ENCODE measurements at regions not wholly inside any gene's neighbourhood (a gene's known extent, or its start where the extent isn't known, plus 50 kb on each side); places are given as distances from the start of the nearest gene placed in this dataset.
"Not testable (repeated sequence)": the region's sequence is repeated elsewhere in the genome, so short reads cannot be mapped to it uniquely, and the experiment has no call there.

- no peaks in the 10 kb centered on the region for H3K9me3 ChIP-seq (ENCODE audit: control insufficient read depth, insufficient read depth, low read depth, low read length)
Observed at GRCh38 chr4:43619219-43619618, 726.7 kb downstream of the GRXCR1 start.

DNA sequence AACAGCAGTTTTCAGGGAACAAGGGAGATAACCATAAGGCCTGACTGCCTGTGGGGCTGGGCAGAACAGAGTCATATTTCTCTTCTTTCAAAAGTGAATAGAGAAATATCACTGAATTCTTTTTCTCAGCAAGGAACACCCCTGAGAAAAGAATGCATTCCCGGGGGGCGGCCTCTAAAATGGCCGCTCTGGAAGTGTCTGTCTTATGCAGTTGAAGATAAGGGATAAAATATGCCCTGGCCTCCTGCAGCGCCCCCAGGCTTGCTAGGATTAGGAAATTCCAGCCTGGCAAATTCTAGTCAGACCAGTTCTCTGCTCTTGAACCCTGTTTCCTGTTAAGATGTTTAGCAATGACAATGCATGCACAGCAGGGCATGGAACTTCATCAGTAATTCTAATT is 745.4 kb downstream of the GRXCR1 start:
- H3K4me3 ChIP-seq (ENCODE audit: low read depth, low read length); POLR2A ChIA-PET; CTCF ChIA-PET; H3K27ac ChIP-seq (ENCODE audit: extremely low read depth, low read depth, low read length); H3K9me3 ChIP-seq (ENCODE audit: control insufficient read depth, insufficient read depth, low read depth, low read length); H3K4me1 ChIP-seq (ENCODE audit: control insufficient read depth, insufficient read depth, low read length); H3K36me3 ChIP-seq (ENCODE audit: control insufficient read depth in 2 of 2, insufficient read depth in 1 of 2, low read length in 2 of 2): not testable (repeated sequence)
- peak; percentile 33 for TF ChIP-seq SETDB1 (IDR thresholded peaks at IDR 0.05; ENCODE audit: insufficient read length, low read length)

More at GRCh38 chr4:43619219-43619618, 726.7 kb downstream of the GRXCR1 start:
- H3K27ac ChIP-seq (ENCODE audit: extremely low read depth, low read depth, low read length), result no peak overlapping the region
- POLR2A ChIA-PET, result no interaction called here
- CTCF ChIA-PET, result no interaction called here
- no peak for TF ChIP-seq ZNF785 (tag by site-specific recombination; IDR thresholded peaks at IDR 0.05)
- no peak for TF ChIP-seq ZNF555 (tag by site-specific recombination; conservative IDR thresholded peaks at IDR 0.05)
- no peaks in the 10 kb centered on the region for H3K4me1 ChIP-seq (ENCODE audit: control insufficient read depth, insufficient read depth, low read length)
- no peak overlapping the region for H3K4me3 ChIP-seq (ENCODE audit: low read depth, low read length)
- H3K36me3 ChIP-seq (ENCODE audit: control insufficient read depth in 2 of 2, insufficient read depth in 1 of 2, low read length in 2 of 2), result no peaks in the 10 kb centered on the region

GRCh38 chr4:43651991-43652390 is 759.5 kb downstream of the GRXCR1 start:
- Histone ChIP-seq H3K4me3 (ENCODE audit: low read depth, low read length) (no peak overlapping the region), H3K4me1 (ENCODE audit: control insufficient read depth, insufficient read depth, low read length) (no peaks in the 10 kb centered on the region), H3K36me3 (ENCODE audit: control insufficient read depth in 2 of 2, insufficient read depth in 1 of 2, low read length in 2 of 2) (no peaks in the 10 kb centered on the region), H3K27ac (ENCODE audit: extremely low read depth, low read depth, low read length) (no peak overlapping the region), H3K9me3 (ENCODE audit: control insufficient read depth, insufficient read depth, low read depth, low read length) (no peaks in the 10 kb centered on the region)
- ChIA-PET CTCF (no interaction called here), POLR2A (no interaction called here)
- no peak for TF ChIP-seq GLI4 (tag by site-specific recombination; IDR thresholded peaks at IDR 0.05)
- TF ChIP-seq ZNF266 (tag by site-specific recombination; IDR thresholded peaks at IDR 0.05; ENCODE audit: low read depth), result no peak
- no peak for TF ChIP-seq TRIM28 (IDR thresholded peaks at IDR 0.05; ENCODE audit: borderline replicate concordance, low read length)
- no peak for TF ChIP-seq IKZF3 (tag by site-specific recombination; IDR thresholded peaks at IDR 0.05)
- no peak for TF ChIP-seq ZNF777 (tag by site-specific recombination; IDR thresholded peaks at IDR 0.05; ENCODE audit: borderline replicate concordance)
- no peak for TF ChIP-seq ZNF391 (tag by site-specific recombination; IDR thresholded peaks at IDR 0.05; ENCODE audit: borderline replicate concordance, low read depth)
- TF ChIP-seq ZNF571 (tag by site-specific recombination; IDR thresholded peaks at IDR 0.05), result no peak
- no peak for TF ChIP-seq ZNF19 (tag by site-specific recombination; IDR thresholded peaks at IDR 0.05; ENCODE audit: low read depth)
- no peak for TF ChIP-seq ZNF248 (tag by site-specific recombination; IDR thresholded peaks at IDR 0.05)
- TF ChIP-seq, protein P1, sequence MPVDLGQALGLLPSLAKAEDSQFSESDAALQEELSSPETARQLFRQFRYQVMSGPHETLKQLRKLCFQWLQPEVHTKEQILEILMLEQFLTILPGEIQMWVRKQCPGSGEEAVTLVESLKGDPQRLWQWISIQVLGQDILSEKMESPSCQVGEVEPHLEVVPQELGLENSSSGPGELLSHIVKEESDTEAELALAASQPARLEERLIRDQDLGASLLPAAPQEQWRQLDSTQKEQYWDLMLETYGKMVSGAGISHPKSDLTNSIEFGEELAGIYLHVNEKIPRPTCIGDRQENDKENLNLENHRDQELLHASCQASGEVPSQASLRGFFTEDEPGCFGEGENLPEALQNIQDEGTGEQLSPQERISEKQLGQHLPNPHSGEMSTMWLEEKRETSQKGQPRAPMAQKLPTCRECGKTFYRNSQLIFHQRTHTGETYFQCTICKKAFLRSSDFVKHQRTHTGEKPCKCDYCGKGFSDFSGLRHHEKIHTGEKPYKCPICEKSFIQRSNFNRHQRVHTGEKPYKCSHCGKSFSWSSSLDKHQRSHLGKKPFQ (tag by site-specific recombination; IDR thresholded peaks at IDR 0.05), result no peak
- TF ChIP-seq ZNF610 (tag by site-specific recombination; IDR thresholded peaks at IDR 0.05; ENCODE audit: borderline replicate concordance), result no peak
- no peak for TF ChIP-seq ZNF211 (tag by site-specific recombination; IDR thresholded peaks at IDR 0.05; ENCODE audit: low read depth)
- no peak for TF ChIP-seq GLIS2 (tag by site-specific recombination; IDR thresholded peaks at IDR 0.05)
- TF ChIP-seq ZNF133 (tag by site-specific recombination; IDR thresholded peaks at IDR 0.05), result no peak

GRCh38 chr4:43659547-43659946 is 767.0 kb downstream of the GRXCR1 start:
- H3K4me3 ChIP-seq (ENCODE audit: low read depth, low read length); H3K9me3 ChIP-seq (ENCODE audit: control insufficient read depth, insufficient read depth, low read depth, low read length); H3K27ac ChIP-seq (ENCODE audit: extremely low read depth, low read depth, low read length); POLR2A ChIA-PET; CTCF ChIA-PET; H3K4me1 ChIP-seq (ENCODE audit: control insufficient read depth, insufficient read depth, low read length); H3K36me3 ChIP-seq (ENCODE audit: control insufficient read depth in 2 of 2, insufficient read depth in 1 of 2, low read length in 2 of 2): not testable (repeated sequence)
- TF ChIP-seq SCRT2 (tag by site-specific recombination; IDR thresholded peaks at IDR 0.05) (peak; percentile 79), SCRT1 (tag by site-specific recombination; IDR thresholded peaks at IDR 0.05; ENCODE audit: borderline replicate concordance) (peak; percentile 58; the same call in 1 of the 2 replicates)

DNA sequence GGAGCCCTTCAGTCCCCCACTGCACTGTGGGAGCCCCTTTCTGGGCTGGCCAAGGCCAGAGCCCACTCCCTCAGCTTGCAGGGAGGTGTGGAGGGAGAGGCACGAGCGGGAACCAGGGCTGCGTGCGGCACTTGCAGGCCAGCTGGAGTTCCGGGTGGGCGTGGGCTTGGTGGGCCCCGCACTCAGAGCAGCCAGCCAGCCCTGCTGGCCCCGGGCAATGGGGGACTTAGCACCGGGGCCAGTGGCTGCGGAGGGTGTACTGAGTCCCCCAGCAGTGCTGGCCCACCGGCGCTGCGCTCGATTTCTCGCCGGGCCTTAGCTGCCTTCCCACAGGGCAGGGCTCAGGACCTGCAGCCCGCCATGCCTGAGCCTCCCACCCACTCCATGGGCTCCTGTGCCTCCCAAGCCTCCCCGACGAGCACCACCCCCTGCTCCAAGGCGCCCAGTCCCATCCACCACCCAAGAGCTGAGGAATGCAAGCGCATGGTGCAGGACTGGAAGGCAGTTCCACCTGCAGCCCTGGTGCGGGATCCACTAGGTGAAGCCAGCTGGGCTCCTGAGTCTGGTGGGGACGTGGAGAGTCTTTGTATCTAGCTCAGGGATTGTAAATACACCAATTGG is 776.2 kb downstream of the KCTD8 start:
- H3K4me1 ChIP-seq (ENCODE audit: control insufficient read depth, insufficient read depth, low read length); H3K4me3 ChIP-seq (ENCODE audit: low read depth, low read length); CTCF ChIA-PET; H3K9me3 ChIP-seq (ENCODE audit: control insufficient read depth, insufficient read depth, low read depth, low read length); H3K36me3 ChIP-seq (ENCODE audit: control insufficient read depth in 2 of 2, insufficient read depth in 1 of 2, low read length in 2 of 2); H3K27ac ChIP-seq (ENCODE audit: extremely low read depth, low read depth, low read length); POLR2A ChIA-PET: not testable (repeated sequence)
